Lung (tissue), 11 donors: ENCODE measurements at regions not wholly inside any gene's neighbourhood (a gene's known extent, or its start where the extent isn't known, plus 50 kb on each side); places are given as distances from the start of the nearest gene placed in this dataset.

Experiments
- ATAC-seq: fragments of 200-7000 bp; cut with Tn5 transposase; one replicate; pipeline ENCODE4 v1.9.1; 2020; ENCODE audit warnings: moderate number of reproducible peaks; ENCODE audit not compliant: insufficient read depth, low FRiP score
- DNase-seq, 3 donors: peaks; one replicate each; pipeline ENCODE4 v3.0.0-alpha.2; 2013 to 2017
- H3K27ac ChIP-seq, 2 donors: one replicate each; pipeline ENCODE4 v1.5.1; 2013; ENCODE audit warnings: mild to moderate bottlenecking in 2 of 2, moderate library complexity in 2 of 2, control low read depth in 1 of 2, inconsistent platforms in 1 of 2, low read depth in 1 of 2, low read length in 1 of 2
- H3K27me3 ChIP-seq, 3 donors: one replicate each; pipeline ENCODE4 v1.5.1; 2013; ENCODE audit warnings: low read length in 2 of 3; ENCODE audit not compliant: control insufficient read depth in 3 of 3, insufficient read depth in 3 of 3
- H3K36me3 ChIP-seq, 4 donors: one replicate each; pipeline ENCODE4 v1.5.1; 2013; ENCODE audit warnings: low read length in 4 of 4, mild to moderate bottlenecking in 1 of 4, moderate library complexity in 1 of 4; ENCODE audit not compliant: control insufficient read depth in 4 of 4, insufficient read depth in 4 of 4
- H3K4me1 ChIP-seq, 5 donors: one replicate each; pipeline ENCODE4 v1.5.1; 2013; ENCODE audit warnings: low read length in 5 of 5, mild to moderate bottlenecking in 2 of 5, moderate library complexity in 1 of 5; ENCODE audit not compliant: control insufficient read depth in 5 of 5, insufficient read depth in 5 of 5
- H3K4me3 ChIP-seq: one replicate; pipeline ENCODE4 v1.5.1; 2013; ENCODE audit warnings: mild to moderate bottlenecking, control low read depth, moderate library complexity
- H3K9ac ChIP-seq, 2 donors: one replicate each; pipeline ENCODE4 v1.5.1; 2013; ENCODE audit warnings: low read length in 2 of 2, control low read depth in 1 of 2; ENCODE audit not compliant: insufficient read depth in 1 of 2
- H3K9me3 ChIP-seq, 4 donors: one replicate each; pipeline ENCODE4 v1.5.1; 2013; ENCODE audit warnings: low read length in 3 of 4, mild to moderate bottlenecking in 1 of 4, moderate library complexity in 1 of 4; ENCODE audit not compliant: control insufficient read depth in 4 of 4, insufficient read depth in 3 of 4
- WGBS, 2 donors: extraction: QIAGEN DNeasy Blood & Tissue Kit; methylation state at CpG; one replicate each; pipeline ENCODE4 v1.1.7; 2013; 5-methylcytosine and 5-hydroxymethylcytosine counted together
- TF ChIP-seq, protein P1 (sequence below): IDR thresholded peaks from 2 replicates; pipeline ENCODE4 v1.5.1; 2012; ENCODE audit warnings: mild to moderate bottlenecking; ENCODE audit errors: control extremely low read depth, extremely low read depth
- donor health status: control.
- donor health status: control.
- donor health status: Bipolar disorder and iron deficiency.
- donor health status: healthy.
- donor health status: DM: yes; HTN: yes; CAD: no.

DNA sequence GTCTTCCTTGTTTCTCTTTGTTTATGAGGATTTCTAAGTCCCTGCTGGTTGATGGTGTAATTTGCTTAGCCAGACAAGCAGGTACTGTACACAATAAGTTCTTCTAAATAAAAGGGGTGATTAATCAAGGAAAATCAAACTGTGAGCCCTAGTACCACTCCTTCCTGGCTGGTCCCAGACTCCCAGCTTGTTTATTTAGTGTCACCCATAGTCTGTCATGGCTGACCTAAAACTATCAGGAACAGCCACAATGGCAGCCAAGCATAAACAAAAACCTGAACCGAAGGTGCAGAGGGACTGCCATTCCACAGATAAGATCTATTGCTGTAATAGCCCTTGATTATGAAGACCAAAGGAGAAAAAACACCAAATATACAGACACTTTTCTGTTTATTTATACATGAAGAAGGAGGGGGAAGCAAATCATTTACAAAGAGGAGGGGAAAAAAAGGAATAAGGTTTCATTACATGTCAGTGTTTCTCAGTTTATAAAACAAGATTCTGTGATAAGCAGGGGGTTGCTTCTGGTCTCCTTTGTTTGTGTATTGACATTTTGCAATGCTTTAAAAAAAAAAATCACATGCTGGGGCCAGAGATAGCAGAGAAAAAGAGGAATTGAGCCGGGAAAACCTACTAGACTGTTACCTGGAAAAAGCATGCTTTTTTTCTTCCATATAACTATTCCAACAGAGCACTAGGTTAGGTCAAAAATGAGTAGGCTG, 182.4 kb upstream of the DPH6 start:
- no peak for ATAC-seq
- no peak overlapping the region for H3K4me3 ChIP-seq
- peak in 2 of 3 donors; percentile 32 to 40 for DNase-seq
- WGBS, 2 donors, result 36 to 48% methylated on average over 2 of the region's 2 CpGs
- H3K4me1 ChIP-seq, result peaks cover 0 to 15% (median 0%) of the 10 kb centered on the region in 5 donors
- H3K27me3 ChIP-seq, result no peaks in the 10 kb centered on the region
- H3K9me3 ChIP-seq, result no peaks in the 10 kb centered on the region
- H3K36me3 ChIP-seq, result no peaks in the 10 kb centered on the region
- H3K9ac ChIP-seq, result no peak overlapping the region
- no peak overlapping the region for H3K27ac ChIP-seq
- TF ChIP-seq, protein P1, sequence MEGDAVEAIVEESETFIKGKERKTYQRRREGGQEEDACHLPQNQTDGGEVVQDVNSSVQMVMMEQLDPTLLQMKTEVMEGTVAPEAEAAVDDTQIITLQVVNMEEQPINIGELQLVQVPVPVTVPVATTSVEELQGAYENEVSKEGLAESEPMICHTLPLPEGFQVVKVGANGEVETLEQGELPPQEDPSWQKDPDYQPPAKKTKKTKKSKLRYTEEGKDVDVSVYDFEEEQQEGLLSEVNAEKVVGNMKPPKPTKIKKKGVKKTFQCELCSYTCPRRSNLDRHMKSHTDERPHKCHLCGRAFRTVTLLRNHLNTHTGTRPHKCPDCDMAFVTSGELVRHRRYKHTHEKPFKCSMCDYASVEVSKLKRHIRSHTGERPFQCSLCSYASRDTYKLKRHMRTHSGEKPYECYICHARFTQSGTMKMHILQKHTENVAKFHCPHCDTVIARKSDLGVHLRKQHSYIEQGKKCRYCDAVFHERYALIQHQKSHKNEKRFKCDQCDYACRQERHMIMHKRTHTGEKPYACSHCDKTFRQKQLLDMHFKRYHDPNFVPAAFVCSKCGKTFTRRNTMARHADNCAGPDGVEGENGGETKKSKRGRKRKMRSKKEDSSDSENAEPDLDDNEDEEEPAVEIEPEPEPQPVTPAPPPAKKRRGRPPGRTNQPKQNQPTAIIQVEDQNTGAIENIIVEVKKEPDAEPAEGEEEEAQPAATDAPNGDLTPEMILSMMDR, result no peak

DNA sequence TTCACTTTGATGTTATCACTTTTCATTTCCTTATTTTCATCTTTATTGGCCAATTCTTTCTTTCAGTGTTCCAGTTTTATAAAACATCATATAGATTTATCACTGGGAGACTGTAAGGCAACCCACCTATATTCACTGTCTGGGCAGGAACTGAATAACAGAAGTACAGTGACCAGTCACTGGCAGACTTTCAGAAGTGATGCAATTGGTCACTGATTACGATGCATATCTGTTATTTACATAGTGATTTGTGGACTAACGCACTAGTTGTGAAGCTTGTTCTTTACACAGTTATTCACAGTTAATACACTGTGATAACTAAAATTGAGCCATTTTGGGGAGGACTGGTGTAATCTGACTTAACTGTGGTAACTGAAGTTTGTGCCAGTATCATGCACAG, 190.2 kb upstream of the DPH6 start:
- no peaks in the 10 kb centered on the region for H3K36me3 ChIP-seq
- ATAC-seq, result no peak
- H3K4me3 ChIP-seq, result no peak overlapping the region
- DNase-seq, result peak in 1 of 3 donors; percentile 24
- no peak overlapping the region for H3K9ac ChIP-seq
- H3K9me3 ChIP-seq, result no peaks in the 10 kb centered on the region
- TF ChIP-seq, protein P1, result no peak
- 64 to 84% methylated on average over 2 of the region's 2 CpGs for WGBS, 2 donors
- H3K27ac ChIP-seq, result no peak overlapping the region
- no peaks in the 10 kb centered on the region for H3K27me3 ChIP-seq
- H3K4me1 ChIP-seq, result no peaks in the 10 kb centered on the region

DNA sequence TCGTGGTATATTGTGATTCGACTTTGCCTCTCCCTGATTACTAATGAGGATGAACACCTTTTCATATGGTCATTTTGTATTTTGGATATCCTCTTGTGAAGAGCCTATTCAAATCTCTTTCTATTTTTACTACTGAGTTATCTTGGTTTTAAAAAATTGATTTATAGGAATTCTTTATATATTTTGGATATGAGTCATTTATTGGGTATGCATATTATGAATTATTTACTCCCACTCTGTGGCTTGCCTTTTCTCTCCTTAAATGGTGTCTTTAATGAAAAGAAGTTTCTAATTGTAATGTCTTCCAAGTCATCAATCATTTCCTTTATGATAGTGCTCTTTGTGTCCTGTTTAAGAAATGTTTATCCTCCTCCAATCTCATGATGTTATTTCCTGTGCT, 191.5 kb upstream of the DPH6 start:
- Histone ChIP-seq H3K4me3 (no peak overlapping the region), H3K36me3 (no peaks in the 10 kb centered on the region), H3K27ac (no peak overlapping the region), H3K27me3 (no peaks in the 10 kb centered on the region), H3K9ac (no peak overlapping the region), H3K4me1 (no peaks in the 10 kb centered on the region), H3K9me3 (no peaks in the 10 kb centered on the region)
- DNase-seq, result no peak
- 84 to 96% methylated on average over 2 of the region's 2 CpGs for WGBS, 2 donors
- ATAC-seq, result no peak
- TF ChIP-seq, protein P1, result no peak

DNA sequence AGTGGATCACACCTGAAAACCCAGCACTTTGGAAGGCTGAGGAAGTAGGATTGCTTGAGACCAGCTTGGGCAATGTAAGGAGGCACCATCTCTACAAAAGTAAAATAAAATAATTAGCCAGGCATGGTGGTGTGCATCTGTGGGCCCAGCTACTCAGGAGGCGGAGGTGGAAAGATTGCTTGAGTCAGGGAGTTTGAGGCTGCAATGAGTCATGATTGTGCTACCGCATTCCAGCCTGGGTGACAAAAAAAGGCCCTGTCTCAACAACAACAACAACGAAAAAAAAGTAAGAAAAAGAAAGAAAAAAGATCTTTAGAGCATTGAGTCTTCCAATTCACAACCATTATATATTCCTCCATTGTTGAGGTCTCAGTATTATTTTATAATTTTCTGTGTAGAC, 192.4 kb upstream of the DPH6 start:
- Histone ChIP-seq H3K9ac (no peak overlapping the region), H3K27me3 (no peaks in the 10 kb centered on the region), H3K27ac (no peak overlapping the region), H3K4me3 (no peak overlapping the region), H3K4me1 (no peaks in the 10 kb centered on the region), H3K9me3 (no peaks in the 10 kb centered on the region), H3K36me3 (no peaks in the 10 kb centered on the region)
- 88 to 95% methylated on average over 3 of the region's 3 CpGs for WGBS, 2 donors
- TF ChIP-seq, protein P1, result no peak
- ATAC-seq, result no peak
- DNase-seq, result no peak
